Muscle of back (tissue), 3 donors: ENCODE measurements at regions not wholly inside any gene's neighbourhood (a gene's known extent, or its start where the extent isn't known, plus 50 kb on each side); places are given as distances from the start of the nearest gene placed in this dataset.

Experiments used
- DNase-seq, 3 donors: peaks; one replicate each; pipeline versions ENCODE4 v3.0.0 to v3.0.0-alpha.2; 2013

- DNase-seq: peak in 2 of 3 donors; percentile 20 to 95
Measured at GRCh38 chr5:71864730-71865601, 145.9 kb downstream of the CARTPT start.

GRCh38 chr5:71865665-71866320, 146.7 kb downstream of the CARTPT start:
- DNase-seq: no peak

GRCh38 chr5:71872311-71872864, 153.3 kb downstream of the CARTPT start:
- no peak for DNase-seq

- no peak for DNase-seq
Measured at GRCh38 chr5:71873191-71873591, 154.1 kb downstream of the CARTPT start.

- DNase-seq: no peak
Measured at GRCh38 chr5:71874521-71874920, 155.4 kb downstream of the CARTPT start.

- no peak for DNase-seq
Measured at GRCh38 chr5:71877511-71877910, 158.4 kb downstream of the CARTPT start.

GRCh38 chr5:71880536-71880935, 161.5 kb downstream of the CARTPT start:
- no peak for DNase-seq

- DNase-seq: no peak
Measured at GRCh38 chr5:71882826-71883741, 164.0 kb downstream of the CARTPT start.

GRCh38 chr5:71883742-71884103, 164.6 kb downstream of the CARTPT start:
- peak in 1 of 3 donors; percentile 59 for DNase-seq

GRCh38 chr5:71884926-71885325, 165.9 kb downstream of the CARTPT start:
- no peak for DNase-seq

- no peak for DNase-seq
Measured at GRCh38 chr5:71886406-71886805, 167.3 kb downstream of the CARTPT start.

- peak in 2 of 3 donors; percentile 47 to 63 for DNase-seq
Measured at GRCh38 chr5:71887680-71888079, 168.6 kb downstream of the CARTPT start.

- no peak for DNase-seq
Measured at GRCh38 chr5:71891406-71891805, 172.3 kb downstream of the CARTPT start.

- DNase-seq: no peak
Measured at GRCh38 chr5:71891856-71892255, 172.8 kb downstream of the CARTPT start.

GRCh38 chr5:71892641-71893365, 173.7 kb downstream of the CARTPT start:
- DNase-seq: no peak

GRCh38 chr5:71893451-71893850, 174.4 kb downstream of the CARTPT start:
- DNase-seq: no peak

GRCh38 chr5:71894091-71894490, 175.0 kb downstream of the CARTPT start:
- no peak for DNase-seq

- DNase-seq: no peak
Measured at GRCh38 chr5:71895546-71895945, 176.5 kb downstream of the CARTPT start.

GRCh38 chr5:71899865-71900342, 180.8 kb downstream of the CARTPT start:
- no peak for DNase-seq

- DNase-seq: no peak
Measured at GRCh38 chr5:71903808-71904207, 184.7 kb downstream of the CARTPT start.

- no peak for DNase-seq
Measured at GRCh38 chr5:71904852-71905251, 185.8 kb downstream of the CARTPT start.
